Lower lobe of right lung (tissue), 2 donors: ENCODE measurements at regions not wholly inside any gene's neighbourhood (a gene's known extent, or its start where the extent isn't known, plus 50 kb on each side); places are given as distances from the start of the nearest gene placed in this dataset.
A peak's percentile ranks its signal among the peaks of the same experiment; 100 is the strongest.
"Not testable (repeated sequence)": the region's sequence is repeated elsewhere in the genome, so short reads cannot be mapped to it uniquely, and the experiment has no call there.

ENCODE experiments used
- ATAC-seq, 2 donors: fragments of 200-7000 bp; cut with Tn5 transposase; one replicate each; pipeline ENCODE4 v1.9.1; 2020 to 2022; ENCODE audit warnings: mild to moderate bottlenecking in 2 of 2, moderate library complexity in 2 of 2
- DNase-seq: peaks from one replicate; pipeline ENCODE4 v3.0.0-alpha.2; 2020
- H3K27ac ChIP-seq: fragments of 200-600 bp; one replicate; pipeline ENCODE4 v1.8.0; 2022
- H3K27me3 ChIP-seq: fragments of 200-600 bp; one replicate; pipeline ENCODE4 v1.8.0; 2022; ENCODE audit warnings: low read depth
- H3K36me3 ChIP-seq: fragments of 200-600 bp; one replicate; pipeline ENCODE4 v1.8.0; 2022; ENCODE audit warnings: mild to moderate bottlenecking
- H3K4me1 ChIP-seq: fragments of 200-600 bp; one replicate; pipeline ENCODE4 v1.8.0; 2022
- H3K4me3 ChIP-seq: fragments of 200-600 bp; one replicate; pipeline ENCODE4 v1.8.0; 2022; ENCODE audit warnings: mild to moderate bottlenecking
- H3K9me3 ChIP-seq: fragments of 200-600 bp; one replicate; pipeline ENCODE4 v1.8.0; 2022
- intact Hi-C: fragments of 100-400 bp; cut with DNase I; formaldehyde crosslinking; loops from one replicate; pipeline ENCODE4 v1.11.0; 2022
- TF ChIP-seq, protein P1 (sequence below): fragments of 200-600 bp; IDR thresholded peaks from one replicate; pipeline ENCODE4 v1.8.0; 2022; ENCODE audit warnings: antibody characterized with exemption, mild to moderate bottlenecking
- donor health status: DM: no; HTN: yes; CAD: no; lungs with severe emphysema.

DNA sequence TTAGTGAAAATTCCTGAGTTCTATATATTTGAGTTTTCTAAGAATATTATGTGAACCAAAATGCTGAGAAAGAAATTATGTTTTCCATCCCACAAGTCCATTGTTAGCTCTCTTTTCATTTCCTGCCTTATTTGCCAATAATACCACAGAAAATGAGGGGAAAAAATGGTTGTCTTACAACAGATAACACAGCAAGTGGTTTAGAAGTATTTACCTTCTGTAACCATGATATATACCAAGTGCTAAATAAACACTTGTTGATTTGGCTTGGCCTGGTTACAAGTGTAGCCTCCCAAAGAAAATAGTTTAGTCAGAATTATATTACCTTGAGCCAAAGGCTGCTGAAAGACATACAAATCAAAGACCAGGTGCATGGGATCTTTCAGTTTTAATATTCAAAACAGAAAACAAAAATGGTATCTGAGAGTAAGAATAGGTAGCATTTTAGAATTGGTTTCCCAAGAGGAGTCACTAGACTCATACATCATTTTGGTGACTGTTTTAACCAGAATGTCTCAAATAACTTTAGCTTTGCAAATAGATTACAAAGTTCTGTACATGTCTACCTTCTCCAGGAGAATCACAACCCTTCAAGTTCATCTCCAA lies 439.8 kb upstream of the DYNLRB2 start:
- intact Hi-C loops: no loop called here
- TF ChIP-seq, protein P1, sequence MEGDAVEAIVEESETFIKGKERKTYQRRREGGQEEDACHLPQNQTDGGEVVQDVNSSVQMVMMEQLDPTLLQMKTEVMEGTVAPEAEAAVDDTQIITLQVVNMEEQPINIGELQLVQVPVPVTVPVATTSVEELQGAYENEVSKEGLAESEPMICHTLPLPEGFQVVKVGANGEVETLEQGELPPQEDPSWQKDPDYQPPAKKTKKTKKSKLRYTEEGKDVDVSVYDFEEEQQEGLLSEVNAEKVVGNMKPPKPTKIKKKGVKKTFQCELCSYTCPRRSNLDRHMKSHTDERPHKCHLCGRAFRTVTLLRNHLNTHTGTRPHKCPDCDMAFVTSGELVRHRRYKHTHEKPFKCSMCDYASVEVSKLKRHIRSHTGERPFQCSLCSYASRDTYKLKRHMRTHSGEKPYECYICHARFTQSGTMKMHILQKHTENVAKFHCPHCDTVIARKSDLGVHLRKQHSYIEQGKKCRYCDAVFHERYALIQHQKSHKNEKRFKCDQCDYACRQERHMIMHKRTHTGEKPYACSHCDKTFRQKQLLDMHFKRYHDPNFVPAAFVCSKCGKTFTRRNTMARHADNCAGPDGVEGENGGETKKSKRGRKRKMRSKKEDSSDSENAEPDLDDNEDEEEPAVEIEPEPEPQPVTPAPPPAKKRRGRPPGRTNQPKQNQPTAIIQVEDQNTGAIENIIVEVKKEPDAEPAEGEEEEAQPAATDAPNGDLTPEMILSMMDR: no peak
- no peaks in the 10 kb centered on the region for H3K27me3 ChIP-seq

DNA sequence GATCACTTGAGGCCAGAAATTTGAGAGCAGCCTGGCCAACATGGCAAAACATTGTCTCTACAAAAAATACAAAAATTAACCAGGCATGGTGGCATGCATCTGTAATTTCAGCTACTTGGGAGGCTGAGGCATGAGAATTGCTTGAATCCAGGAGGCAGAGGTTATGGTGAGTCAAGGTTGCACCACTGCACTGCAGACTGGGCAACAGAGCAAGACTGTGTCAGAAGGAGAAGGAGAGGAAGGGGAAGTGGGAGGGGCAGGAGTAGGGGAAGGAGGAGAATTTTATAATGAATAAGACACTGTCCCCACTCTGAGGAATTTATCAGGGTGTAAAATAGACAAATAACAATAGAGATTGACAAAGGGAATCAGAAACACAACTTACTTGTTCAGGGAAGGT lies 440.6 kb upstream of the DYNLRB2 start:
- Histone ChIP-seq H3K27me3 (no peaks in the 10 kb centered on the region), H3K4me1 (no peaks in the 10 kb centered on the region), H3K27ac (no peak overlapping the region), H3K36me3 (no peaks in the 10 kb centered on the region), H3K4me3 (no peak overlapping the region), H3K9me3 (peaks cover 8% of the 10 kb centered on the region)
- ATAC-seq: peak in 1 of 2 donors; percentile 35
- TF ChIP-seq, protein P1: no peak
- DNase-seq: no peak
- intact Hi-C loops: no loop called here

More for the DNA sequence above, 439.8 kb upstream of the DYNLRB2 start:
- Histone ChIP-seq H3K4me3 (no peak overlapping the region), H3K4me1 (no peaks in the 10 kb centered on the region), H3K27ac (no peak overlapping the region), H3K36me3 (no peaks in the 10 kb centered on the region), H3K9me3 (peaks cover 8% of the 10 kb centered on the region)
- no peak for DNase-seq
- ATAC-seq: no peak

DNA sequence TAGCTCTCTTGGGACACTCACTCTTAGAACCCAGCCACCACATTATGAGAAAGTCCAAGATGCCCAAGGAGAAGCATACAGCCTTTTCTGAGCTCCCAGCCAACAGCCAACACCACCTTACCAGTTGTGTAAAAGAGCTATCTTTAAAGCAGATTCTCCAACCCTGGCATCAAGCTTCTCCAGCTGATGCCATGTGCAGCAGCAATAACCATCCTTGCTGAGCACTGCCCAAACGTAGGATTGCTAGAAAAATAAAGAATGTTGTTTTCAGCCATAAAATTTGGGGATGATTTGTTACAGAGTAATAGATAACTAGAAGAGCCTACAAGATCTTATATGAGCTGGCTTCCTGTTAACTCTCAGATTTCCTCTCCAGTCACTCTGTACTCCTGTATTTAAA lies 443.7 kb upstream of the DYNLRB2 start:
- no peak overlapping the region for H3K4me3 ChIP-seq
- H3K4me1 ChIP-seq: no peaks in the 10 kb centered on the region
- H3K9me3 ChIP-seq: peaks cover 8% of the 10 kb centered on the region
- peaks cover 5% of the 10 kb centered on the region for H3K27me3 ChIP-seq
- no peaks in the 10 kb centered on the region for H3K36me3 ChIP-seq
- intact Hi-C loops: no loop called here
- H3K27ac ChIP-seq: no peak overlapping the region
- TF ChIP-seq, protein P1: no peak
- ATAC-seq: no peak
- no peak for DNase-seq

DNA sequence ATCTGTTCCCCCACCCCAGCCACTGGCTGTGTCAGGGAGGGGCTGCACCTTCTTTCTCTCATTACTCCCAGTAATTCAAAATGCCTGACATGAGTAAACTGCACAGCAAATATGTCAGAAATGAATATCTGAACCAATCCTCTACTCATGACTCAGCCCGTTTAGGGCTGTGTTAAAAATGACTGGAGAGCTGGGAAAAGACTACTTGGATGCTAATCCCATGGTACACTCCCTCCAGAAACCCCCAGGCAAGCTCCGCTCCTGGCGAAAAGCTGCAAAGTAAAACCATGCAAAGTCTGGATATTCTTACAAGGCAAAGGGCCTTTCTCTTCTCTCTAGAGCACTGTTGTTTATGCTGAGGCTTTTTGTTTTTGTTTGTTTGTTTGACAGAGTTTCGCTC lies 448.1 kb upstream of the DYNLRB2 start:
- Histone ChIP-seq H3K9me3 (peaks cover 8% of the 10 kb centered on the region), H3K27ac (no peak overlapping the region), H3K4me3 (no peak overlapping the region), H3K27me3 (peaks cover 5% of the 10 kb centered on the region), H3K36me3 (no peaks in the 10 kb centered on the region), H3K4me1 (no peaks in the 10 kb centered on the region)
- DNase-seq (no peak), ATAC-seq (no peak)
- TF ChIP-seq, protein P1: no peak
- intact Hi-C loops: no loop called here

DNA sequence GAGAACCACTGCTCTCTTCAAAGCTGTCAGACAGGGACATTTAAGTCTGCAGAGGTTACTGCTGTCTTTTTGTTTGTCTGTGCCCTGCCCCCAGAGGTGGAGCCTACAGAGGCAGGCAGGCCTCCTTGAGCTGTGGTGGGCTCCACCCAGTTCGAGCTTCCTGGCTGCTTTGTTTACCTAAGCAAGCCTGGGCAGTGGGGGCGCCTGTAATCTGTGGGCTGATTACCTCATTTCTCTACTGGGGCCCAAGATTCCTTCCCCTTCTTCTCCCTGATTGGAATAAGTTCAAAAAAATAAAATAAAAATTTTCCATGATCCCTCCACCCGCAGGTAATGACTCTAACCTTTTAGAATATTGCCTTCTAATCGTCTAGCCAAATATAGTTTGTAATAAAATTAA lies 449.3 kb upstream of the DYNLRB2 start:
- H3K27me3 ChIP-seq, intact Hi-C loops, H3K27ac ChIP-seq, ATAC-seq, DNase-seq, H3K4me3 ChIP-seq, H3K36me3 ChIP-seq, H3K9me3 ChIP-seq, H3K4me1 ChIP-seq: not testable (repeated sequence)

DNA sequence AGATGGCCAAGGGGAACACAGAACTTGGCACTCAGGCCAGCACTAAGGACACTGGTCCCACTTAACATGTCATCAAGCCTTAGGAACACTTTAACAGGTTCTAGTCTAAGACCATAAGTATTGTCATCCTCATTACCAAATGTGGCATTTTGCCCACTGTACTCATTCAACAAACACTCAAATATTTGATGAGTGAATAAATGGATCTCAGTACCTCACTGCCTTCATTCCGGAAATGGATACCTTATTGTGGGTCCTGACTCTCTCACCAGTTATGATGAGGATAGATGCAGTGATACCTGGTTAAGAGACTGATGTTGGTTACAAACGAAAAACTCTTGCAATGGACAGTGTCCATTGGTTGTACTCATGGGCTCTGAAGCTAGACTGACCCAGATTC lies 455.2 kb upstream of the DYNLRB2 start:
- Histone ChIP-seq H3K4me1 (peaks cover 5% of the 10 kb centered on the region), H3K9me3 (no peaks in the 10 kb centered on the region), H3K27ac (no peak overlapping the region), H3K27me3 (no peaks in the 10 kb centered on the region), H3K36me3 (no peaks in the 10 kb centered on the region), H3K4me3 (no peak overlapping the region)
- TF ChIP-seq, protein P1: no peak
- no peak for DNase-seq
- no peak for ATAC-seq
- intact Hi-C loops: no loop called here
